Ascending aorta (tissue), 2 donors: ENCODE measurements at regions not wholly inside any gene's neighbourhood (a gene's known extent, or its start where the extent isn't known, plus 50 kb on each side); places are given as distances from the start of the nearest gene placed in this dataset.

Experiments used
- DNase-seq, 2 donors: peaks; one replicate each; pipeline ENCODE4 v3.0.0-alpha.2; 2019; ENCODE audit warnings: low spot score in 2 of 2
- H3K27ac ChIP-seq, 2 donors: fragments of 200-600 bp; sonication (generic); one replicate each; pipeline ENCODE4 v1.5.1; 2016 to 2017; ENCODE audit warnings: mild to moderate bottlenecking in 1 of 2
- H3K27me3 ChIP-seq: fragments of 200-600 bp; sonication (generic); one replicate; pipeline ENCODE4 v1.5.1; 2017
- H3K36me3 ChIP-seq, 2 donors: fragments of 200-600 bp; sonication (generic); one replicate each; pipeline ENCODE4 v1.5.1; 2016
- H3K4me1 ChIP-seq, 2 donors: fragments of 200-600 bp; sonication (generic); one replicate each; pipeline ENCODE4 v1.5.1; 2016 to 2017; ENCODE audit warnings: mild to moderate bottlenecking in 1 of 2
- H3K4me3 ChIP-seq, 2 donors: fragments of 200-600 bp; sonication (generic); one replicate each; pipeline ENCODE4 v1.5.1; 2016 to 2017; ENCODE audit warnings: mild to moderate bottlenecking in 1 of 2
- H3K9me3 ChIP-seq, 2 donors: fragments of 200-600 bp; sonication (generic); one replicate each; pipeline ENCODE4 v1.5.1; 2016
- CTCF ChIP-seq, 3 experiments: fragments of 200-600 bp in 2 of 3; fragments of 450-650 bp in 1 of 3; sonication (generic) in 2 of 3; IDR thresholded peaks; one replicate each; pipeline ENCODE4 v1.5.1; 2016 to 2019; ENCODE audit warnings: antibody characterized with exemption in 3 of 3, mild to moderate bottlenecking in 1 of 3, moderate library complexity in 1 of 3
- intact Hi-C: fragments of 100-400 bp; cut with DNase I; formaldehyde crosslinking; loops from one replicate; pipeline ENCODE4 v1.15.1; 2023

- Histone ChIP-seq H3K27ac (no peak overlapping the region), H3K27me3 (no peaks in the 10 kb centered on the region), H3K4me1 (no peaks in the 10 kb centered on the region), H3K4me3 (no peak overlapping the region), H3K9me3 (no peaks in the 10 kb centered on the region), H3K36me3 (no peaks in the 10 kb centered on the region)
- TF ChIP-seq CTCF (IDR thresholded peaks at IDR 0.05): no peak
- intact Hi-C loops: no loop called here
- DNase-seq: no peak
These were observed 148.2 kb downstream of the GLI2 start for GRCh38 chr2:120883607-120884440.

GRCh38 chr2:120884472-120885290 lies 149.0 kb downstream of the GLI2 start:
- no peak for DNase-seq
- H3K27ac ChIP-seq: no peak overlapping the region
- no peaks in the 10 kb centered on the region for H3K9me3 ChIP-seq
- no peaks in the 10 kb centered on the region for H3K27me3 ChIP-seq
- no peaks in the 10 kb centered on the region for H3K4me1 ChIP-seq
- no peak for TF ChIP-seq CTCF (IDR thresholded peaks at IDR 0.05)
- no peaks in the 10 kb centered on the region for H3K36me3 ChIP-seq
- H3K4me3 ChIP-seq: no peak overlapping the region
- intact Hi-C loops: no loop called here

- no peaks in the 10 kb centered on the region for H3K36me3 ChIP-seq
- DNase-seq: no peak
- H3K9me3 ChIP-seq: no peaks in the 10 kb centered on the region
- H3K4me1 ChIP-seq: no peaks in the 10 kb centered on the region
- H3K27me3 ChIP-seq: no peaks in the 10 kb centered on the region
- intact Hi-C loops: no loop called here
- no peak for TF ChIP-seq CTCF (IDR thresholded peaks at IDR 0.05)
- H3K4me3 ChIP-seq: no peak overlapping the region
- H3K27ac ChIP-seq: no peak overlapping the region
These were observed 149.7 kb downstream of the GLI2 start for GRCh38 chr2:120885321-120885720.

GRCh38 chr2:120885749-120886148 lies 150.1 kb downstream of the GLI2 start:
- no peak for DNase-seq
- Histone ChIP-seq H3K4me3 (no peak overlapping the region), H3K27me3 (no peaks in the 10 kb centered on the region), H3K9me3 (no peaks in the 10 kb centered on the region), H3K27ac (no peak overlapping the region), H3K36me3 (no peaks in the 10 kb centered on the region), H3K4me1 (no peaks in the 10 kb centered on the region)
- no peak for TF ChIP-seq CTCF (IDR thresholded peaks at IDR 0.05)
- intact Hi-C loops: no loop called here

- no peaks in the 10 kb centered on the region for H3K9me3 ChIP-seq
- no peaks in the 10 kb centered on the region for H3K4me1 ChIP-seq
- no peak for DNase-seq
These were observed 151.1 kb downstream of the GLI2 start for GRCh38 chr2:120886534-120887319.

More at GRCh38 chr2:120886534-120887319, 151.1 kb downstream of the GLI2 start:
- Histone ChIP-seq H3K27ac (no peak overlapping the region), H3K36me3 (no peaks in the 10 kb centered on the region), H3K4me3 (no peak overlapping the region), H3K27me3 (no peaks in the 10 kb centered on the region)
- intact Hi-C loops: no loop called here
- no peak for TF ChIP-seq CTCF (IDR thresholded peaks at IDR 0.05)
